ENCODE measurements at regions not wholly inside any gene's neighbourhood (a gene's known extent, or its start where the extent isn't known, plus 50 kb on each side); places are given as distances from the start of the nearest gene placed in this dataset.

DNA sequence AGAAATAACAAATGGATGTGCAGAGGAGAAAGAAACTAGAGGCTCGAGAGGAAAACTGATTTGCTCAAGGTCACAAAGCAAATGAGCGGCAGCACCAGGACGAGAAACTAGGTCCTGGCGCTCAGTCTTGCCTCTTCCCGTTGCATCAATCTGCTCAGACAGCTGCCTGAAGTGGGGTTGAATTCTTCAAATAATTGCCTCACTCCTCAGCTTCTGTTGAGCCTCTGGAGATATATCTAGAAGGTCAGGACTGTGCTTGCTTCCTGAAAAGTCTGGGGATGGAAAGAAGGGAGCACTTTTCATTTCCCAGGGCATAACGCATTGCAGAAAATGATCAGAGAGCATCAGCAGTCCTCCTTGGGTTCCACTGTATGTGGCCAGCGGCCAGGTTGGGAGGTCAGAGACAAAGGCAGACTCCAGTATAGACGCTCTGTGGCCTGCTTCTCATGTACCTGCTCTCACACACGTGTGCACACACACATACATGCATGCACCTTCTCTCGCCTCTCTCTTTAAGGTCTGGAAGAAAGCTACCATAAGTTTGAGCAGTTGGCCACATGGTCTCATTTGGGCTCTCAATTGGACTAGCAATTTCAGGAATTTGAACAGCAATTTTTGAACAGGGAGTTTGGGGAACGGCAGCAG, 83.7 kb upstream of the DUSP5 start:
- TF ChIP-seq POLR2A (IDR thresholded peaks at IDR 0.05; ENCODE audit: low read length), result no peak
- no peak for TF ChIP-seq GATA1 (IDR thresholded peaks at IDR 0.05; ENCODE audit: low read depth, low read length)

Measured in erythroblast (primary cell).